Nucleus accumbens (tissue), 56 donors: ENCODE measurements at regions not wholly inside any gene's neighbourhood (a gene's known extent, or its start where the extent isn't known, plus 50 kb on each side); places are given as distances from the start of the nearest gene placed in this dataset.

Experiments
- DNase-seq, 56 donors: peaks; one replicate each; lab custom pipeline; 2025; lab: John Stamatoyannopoulos, UW

DNA sequence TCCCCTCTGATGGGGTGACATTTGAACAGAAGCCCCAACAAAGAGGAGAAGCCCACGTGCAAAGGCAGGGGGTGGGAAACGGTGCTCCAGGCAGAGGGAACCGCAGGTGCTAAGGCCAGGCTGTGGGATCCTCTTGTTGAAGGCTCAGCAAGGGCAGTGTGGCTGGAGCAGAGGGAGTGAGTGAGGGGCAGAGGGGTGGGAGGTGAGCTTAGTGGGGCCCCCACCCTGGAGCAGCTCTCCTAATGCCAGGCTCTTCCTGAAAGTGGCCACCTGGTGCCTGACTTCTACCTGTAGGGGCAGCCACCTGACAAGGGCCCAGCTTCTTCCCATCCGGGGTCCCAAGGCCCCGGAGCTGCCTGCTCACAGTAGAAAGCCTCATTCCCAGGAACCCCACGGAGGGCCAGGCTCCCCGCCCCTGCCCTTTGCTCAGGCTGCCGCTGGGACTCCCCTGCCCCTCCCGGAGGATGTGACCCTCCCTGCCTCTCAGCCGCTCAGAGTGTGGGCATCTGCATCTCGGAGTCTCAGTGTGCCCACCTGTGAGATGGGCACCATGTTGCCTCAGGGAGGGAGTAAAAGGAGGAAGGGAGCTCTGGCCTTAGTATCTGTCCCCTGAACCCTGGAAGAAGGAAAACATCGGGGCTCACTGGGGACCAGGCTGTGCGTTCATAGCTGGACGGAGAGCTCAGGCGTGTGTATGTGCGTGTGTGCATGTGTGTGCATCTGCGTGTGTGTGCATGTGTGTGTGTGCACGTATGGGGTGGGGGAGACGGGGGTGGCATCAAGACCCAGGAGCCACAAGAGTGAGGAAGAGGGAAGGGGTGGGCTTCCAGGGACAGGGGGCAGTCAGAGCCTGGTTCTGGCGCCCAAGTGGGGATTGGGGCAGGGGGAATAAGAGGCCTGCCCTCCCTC lies 119.4 kb downstream of the CEBPB start:
- no peak for DNase-seq

DNA sequence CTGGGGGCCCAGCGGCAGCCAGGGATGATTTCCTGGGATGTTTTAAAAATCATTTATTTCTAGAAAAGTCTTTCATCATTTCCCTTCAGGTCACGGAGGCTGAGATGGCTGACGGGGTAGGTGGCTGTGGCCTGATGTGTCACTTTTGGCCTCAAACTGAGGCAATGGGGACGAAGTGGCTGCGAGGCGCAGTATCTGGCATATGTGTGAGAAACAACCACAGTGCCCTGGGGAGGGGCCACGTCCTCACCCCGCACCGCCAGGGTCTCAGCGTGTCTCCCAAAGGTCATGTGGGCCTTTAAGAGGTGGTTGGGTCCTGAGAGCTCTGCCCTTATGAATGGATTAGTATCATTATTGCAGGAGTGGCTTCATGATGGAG lies 120.0 kb downstream of the CEBPB start:
- no peak for DNase-seq

DNA sequence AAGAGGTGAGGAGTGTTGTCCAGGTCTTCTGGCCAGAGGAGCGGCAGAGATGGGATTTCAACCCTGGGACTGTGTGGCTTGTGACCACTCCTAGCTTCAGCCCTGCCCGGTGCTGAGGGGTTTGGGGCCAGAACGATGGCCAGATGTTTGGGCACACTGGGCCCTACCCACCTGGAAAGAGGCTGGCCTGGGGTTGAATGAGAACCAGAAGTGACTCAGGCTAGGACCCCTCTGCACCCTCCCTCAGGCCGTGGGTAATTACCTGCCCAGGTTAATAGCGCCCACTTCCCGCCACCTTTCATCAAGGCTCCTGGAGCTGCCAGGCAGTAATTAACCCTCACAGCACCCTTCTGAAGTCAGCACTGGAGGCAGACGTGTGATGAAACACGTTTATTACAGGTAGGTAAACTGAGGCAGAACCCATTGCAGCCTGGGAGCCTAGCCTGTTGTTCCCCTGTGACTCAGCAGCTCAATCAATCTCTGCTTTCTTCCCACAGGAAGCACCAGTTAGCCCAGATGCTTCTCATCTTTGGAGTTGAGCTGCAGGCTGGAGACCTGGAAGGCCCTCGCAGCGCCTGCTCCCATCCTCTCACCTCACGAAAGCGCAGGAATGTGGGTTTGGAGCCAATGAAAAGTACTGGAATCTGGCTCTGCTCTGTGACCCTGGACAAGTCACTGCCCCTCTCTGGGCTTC lies 120.8 kb downstream of the CEBPB start:
- no peak for DNase-seq

DNA sequence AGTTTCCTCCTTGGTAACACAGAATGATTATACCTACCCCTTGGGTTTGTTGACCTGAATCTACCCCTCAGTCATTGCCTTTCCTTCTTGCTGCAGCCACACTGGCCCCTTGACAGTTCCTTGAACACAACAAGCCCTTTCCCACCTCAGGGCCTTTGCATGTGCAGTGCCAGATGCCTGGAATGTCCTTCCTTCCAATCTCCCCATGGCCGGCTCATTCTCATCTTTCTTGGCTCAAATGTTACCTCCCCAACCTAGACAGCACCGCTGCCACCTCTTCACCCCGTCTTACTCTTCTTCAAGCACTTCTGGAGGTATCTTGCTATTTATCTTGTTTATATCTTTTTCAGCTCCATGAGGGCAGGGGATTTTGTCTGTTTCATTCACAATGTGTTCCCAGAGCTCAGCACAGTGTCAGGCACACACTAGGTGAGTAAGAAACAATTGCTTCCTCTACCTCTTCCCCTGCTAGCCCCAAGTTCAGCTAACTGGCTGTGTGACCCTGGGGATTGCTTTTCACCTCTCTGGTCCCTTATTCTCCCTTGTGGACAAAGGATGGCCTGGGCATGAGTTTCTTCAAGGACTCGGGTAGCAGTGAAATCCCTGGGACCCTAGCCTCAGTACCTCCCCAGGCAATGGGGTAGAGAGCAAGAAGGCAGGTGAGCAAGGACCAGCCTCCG lies 121.5 kb downstream of the CEBPB start:
- DNase-seq, result no peak

DNA sequence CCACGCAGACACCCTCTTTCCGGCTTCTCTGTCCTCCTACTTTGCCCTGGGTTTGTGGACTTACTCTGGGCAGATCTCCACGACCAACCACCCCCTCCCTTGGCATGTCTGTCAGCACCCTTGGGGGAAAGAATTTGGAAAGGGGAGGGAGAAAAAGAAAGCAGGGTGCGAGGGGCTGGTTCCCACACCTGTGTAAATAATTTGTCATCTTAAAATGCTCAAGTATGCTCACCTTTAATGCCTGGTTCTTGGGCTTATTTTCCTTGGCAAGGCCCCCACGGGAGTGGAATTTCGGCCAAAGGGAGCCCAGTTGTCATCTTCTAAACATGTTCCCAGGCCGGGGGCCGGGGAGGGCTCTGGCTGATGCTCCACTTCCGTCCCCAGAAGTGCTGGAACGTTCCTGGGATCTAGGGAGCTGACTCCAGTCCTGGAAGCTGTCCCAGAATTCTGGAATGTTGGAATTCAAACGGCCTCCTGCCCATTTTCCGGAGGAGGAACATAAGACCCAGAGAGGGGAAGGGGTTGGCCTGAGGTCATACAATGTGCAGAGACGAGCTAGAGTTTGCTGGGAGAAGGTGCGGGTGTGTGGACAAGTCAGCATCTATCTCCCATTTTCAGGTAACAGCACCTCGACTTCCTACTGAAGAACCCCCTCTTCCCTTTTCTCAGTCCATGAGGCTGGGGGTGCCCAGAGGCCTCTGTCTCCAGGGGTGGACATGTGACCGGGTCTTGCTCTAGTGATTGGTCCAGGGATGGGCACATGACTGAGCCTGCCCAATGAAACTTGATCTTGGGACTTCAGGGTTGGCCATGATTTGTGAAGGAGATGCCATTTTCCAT lies 122.3 kb downstream of the CEBPB start:
- no peak for DNase-seq

DNA sequence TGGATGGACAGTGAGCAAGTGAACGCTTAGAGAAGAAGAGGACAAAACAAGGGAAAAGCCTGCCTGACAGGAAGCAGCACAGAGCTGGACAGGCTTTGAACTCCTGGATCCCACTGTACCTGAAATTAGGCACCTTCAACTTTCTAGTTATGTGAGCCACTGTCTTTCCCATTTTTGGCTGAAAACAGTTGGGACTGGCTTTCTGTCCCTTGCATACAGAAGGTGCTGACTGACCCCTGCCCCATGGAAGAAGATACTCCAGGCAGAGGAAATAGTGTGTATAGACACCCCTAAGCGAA lies 122.8 kb downstream of the CEBPB start:
- no peak for DNase-seq

DNA sequence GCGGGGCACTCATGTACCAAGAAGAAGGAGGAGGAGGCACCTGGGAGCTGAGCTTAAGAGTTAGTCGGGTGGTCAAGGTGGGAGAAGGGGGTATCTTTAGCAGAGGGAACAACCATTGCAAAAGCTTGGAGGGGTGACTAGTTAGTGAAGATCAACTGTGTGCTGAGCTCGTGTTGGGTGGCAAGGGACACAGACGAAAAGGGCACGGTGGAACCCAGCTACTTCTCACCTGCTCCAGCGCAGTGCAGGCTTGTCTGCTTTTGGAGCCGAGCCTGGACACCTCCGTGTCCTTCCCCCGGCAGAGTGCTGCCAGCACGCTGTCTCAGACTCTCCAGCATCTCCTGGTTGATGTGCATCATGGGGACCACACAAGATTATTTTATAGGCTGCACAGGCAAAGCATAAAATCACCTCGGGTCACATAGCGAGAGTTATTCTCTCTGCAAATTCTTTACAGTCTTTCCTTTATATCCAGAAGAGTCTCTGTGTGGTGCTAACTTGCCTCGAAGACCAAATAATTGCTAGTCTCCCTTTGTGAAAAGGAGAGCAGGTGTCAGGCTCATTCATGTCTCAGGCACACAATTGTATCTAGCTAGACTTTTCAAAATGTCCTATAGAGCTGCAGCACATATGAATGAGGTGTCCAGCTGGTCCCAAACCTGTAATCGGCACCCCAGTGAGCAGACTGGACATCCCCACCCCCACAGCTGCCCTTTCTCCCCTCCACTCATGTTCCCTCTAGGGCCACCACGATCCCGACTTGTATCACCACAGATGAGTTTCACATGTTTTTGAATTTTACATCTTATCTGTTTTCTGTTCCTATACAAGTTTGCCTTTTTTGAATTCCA lies 123.4 kb downstream of the CEBPB start:
- no peak for DNase-seq

DNA sequence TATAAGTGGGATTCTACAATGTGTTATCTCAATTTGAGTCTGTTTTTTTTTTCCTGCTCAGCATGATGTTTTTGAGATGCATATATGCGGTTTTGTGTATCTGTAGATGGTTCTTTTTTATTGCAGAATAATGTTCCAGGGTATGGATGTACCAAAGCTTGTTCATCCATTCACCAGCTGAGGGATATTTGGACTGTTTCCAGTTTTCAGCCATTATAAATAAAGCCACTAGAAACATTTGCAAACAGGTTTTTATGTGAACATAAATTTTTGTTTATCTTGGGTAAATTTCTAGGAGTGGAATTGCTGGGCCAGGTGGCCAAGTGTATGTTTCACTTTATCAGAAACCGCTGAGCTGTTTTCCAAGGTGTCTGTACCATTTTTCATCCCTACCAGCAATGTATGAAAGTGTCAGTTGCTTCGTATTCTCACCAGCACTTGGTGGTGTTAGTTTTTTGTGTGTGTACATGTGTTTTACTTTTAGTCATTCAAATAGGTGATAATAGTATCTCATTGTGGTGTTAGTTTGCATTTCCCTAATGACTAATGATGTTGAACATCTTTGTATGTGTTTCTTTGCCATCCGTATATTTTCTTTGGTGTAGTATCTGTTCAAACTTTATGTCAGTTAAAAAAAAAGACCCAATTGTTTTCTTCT lies 124.2 kb downstream of the CEBPB start:
- DNase-seq, result no peak

DNA sequence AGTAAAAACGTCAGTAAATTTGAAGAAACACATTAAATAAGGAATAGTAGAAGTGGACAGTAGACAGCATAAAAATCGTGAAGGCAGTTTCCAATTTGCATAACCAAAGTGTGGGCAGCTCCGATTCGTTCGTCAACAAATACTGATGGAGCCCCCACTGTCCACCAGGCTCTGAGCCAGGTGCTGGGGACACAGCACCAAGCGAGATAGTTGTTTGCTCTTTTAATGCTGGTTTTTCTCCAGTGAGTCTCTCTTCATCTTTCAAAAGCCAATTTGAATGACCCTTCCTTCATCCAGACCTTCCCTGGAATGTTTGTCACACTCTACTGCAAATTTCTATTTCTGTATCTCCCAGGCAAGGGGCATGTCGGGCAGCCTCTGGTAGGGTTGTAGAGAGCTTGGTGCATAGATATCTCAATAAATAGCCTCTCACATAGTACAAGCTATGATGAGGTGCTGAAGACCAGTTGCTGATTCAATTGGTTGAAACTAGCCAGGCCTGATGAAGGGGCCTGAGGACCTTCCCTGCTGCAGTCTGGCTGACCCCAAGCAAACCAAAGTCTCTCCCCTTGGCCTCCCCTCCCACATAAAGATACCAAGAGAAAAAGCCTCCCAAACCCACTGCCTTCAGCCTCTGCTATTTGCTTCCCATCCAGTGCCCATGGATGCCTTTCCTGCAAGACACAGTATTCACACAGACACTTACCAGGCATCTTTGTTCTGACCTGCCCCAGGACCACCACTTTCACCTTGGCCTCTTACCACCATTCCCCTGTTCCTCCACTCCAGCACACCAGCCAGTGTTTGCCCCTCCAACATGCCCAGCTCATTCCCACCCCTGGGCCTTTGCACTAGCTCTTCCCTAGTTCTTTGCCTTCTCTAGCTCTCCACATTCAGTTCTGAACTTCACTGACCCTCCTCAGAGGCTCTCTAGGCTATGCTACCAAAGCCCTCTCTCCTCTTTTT lies 125.2 kb downstream of the CEBPB start:
- no peak for DNase-seq

DNA sequence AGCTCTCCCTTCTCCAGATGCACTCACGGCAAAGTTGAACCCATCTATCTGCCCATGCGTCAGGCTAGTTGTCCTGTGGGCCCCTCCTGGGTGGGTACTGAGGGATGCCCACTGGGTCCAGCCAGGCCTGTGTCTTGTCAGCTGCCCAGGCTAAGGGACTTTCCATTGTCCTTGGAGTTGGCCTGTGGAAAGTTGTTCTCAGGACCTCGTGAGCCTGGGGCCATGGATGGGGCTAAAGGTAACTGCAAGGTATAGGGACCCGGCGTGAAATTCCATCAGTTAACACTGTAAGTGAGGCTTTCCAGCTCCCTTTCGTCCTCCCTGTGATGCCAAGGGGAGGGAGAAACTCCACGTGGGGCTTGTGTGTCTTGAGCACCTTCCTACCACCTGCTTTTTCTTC lies 126.5 kb downstream of the CEBPB start:
- DNase-seq, result no peak

DNA sequence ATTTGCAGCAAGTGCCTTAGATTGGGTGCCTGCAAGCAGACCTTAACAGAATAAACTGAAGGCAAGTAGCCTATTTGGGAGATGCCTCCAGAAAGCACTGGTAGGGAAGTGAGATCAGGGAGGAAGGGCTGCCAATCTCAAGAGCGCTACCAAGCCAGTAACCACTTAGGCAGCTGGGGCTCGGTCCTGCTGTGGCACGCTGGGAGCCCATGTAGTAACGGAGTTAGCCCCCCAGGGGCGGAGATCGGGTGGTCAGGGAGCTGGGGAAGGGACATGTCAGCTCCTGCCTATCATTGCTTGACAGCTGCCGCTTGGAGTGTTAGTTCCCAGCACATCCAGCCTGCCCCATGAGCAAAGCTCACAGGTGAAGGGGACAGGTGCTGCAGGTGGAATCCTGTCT lies 127.0 kb downstream of the CEBPB start:
- no peak for DNase-seq

DNA sequence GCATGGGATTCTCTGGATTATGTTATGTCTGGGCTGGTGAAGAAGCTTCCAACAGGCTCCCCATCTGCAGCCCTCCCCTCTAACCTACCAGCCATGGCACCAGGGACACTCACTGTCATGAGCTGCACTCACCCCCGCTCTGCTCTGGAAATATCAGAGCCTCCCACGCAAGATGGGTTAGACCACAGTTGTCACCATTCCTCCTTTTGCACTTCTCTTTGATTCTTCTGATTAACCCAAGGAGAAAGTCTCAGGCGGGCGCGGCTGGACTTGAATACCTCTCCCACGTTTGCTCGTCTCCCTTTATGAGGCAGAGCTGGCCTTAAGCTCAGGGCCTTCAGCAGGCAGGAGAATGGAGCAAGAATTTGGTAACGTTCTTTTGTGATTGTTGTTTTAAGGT lies 128.1 kb downstream of the CEBPB start:
- DNase-seq, result no peak

DNA sequence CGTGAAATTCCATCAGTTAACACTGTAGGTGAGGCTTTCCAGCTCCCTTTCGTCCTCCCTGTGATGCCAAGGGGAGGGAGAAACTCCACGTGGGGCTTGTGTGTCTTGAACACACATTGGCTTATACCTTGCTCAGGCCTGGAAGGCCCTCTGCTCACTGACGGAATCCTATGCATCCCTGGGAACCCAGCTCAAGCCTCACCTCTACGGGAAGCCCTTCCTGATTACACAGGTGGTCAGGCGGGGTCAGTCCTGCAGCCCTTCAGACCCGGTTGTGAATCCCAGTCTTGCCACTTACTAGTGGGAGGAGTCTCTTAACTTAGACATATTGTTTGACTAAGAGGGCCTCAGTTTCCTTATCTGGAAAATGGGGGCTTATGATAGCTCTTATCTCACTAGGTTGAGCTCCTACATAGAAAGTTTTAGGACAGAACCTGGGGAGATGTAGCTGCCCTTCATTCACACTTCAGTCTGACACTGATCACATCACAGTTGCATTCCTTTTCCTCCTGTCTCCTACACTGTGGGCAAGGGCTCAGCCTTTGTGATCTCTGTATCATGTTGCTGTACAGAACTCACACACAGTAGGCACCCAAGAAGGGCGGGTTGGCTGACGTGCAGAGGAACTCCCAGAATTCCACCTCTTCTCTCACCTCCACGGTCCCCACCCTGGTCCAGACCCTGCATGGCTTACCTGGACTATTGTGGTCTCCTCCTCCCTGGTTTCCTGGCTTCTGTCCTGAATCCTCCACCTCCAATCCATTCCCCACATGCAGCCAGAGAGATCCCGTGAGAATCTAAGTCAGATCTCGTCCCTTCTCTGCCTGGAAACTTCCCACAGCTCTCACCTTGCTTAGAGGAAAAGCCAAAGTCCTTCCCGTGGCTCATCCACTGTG lies 129.6 kb downstream of the CEBPB start:
- DNase-seq, result no peak

DNA sequence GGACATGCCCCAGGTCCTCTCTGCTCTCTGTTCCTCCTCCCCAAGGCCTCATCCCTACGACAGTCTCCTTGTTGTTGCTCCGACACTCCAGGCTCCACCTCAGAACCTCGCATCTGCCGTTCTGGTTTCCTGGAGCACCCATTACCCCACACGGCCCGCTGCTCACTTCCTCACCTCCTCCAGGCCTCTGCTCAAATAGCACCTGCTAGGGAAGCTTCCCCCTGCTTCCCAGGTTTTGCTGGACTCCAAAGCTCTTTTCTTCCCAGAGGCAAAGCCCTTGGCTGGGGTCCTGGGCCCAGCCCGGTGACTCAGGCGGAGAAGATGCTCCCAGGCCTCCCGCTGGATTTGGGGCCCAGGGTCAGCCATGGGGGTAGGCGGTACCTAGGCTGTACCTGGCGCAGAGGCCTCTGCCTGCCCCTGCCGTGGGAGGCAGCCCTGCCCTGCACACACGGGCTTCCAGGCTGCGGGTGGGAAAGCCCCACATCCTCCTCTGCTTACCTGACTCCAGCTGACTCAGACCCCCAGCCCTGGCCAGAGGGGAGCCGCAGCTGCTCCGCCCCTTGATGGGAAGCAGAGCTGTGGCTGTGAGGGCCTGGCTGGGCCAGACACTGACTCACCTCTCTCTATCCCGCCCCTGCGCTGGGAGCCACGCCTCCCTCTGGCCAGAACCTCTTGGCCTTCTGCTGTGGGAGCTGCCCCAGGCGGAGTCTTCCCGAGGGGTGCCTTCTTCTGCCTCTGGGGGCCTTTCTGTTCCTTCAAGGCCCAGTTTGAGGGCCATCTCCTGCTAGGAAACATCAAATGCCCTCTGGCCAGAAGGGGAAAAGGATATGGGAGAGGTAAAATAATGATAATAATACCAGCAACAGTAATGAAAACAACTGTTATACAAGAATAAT lies 130.5 kb downstream of the CEBPB start:
- peak in 1 of 56 donors; percentile 38 for DNase-seq

DNA sequence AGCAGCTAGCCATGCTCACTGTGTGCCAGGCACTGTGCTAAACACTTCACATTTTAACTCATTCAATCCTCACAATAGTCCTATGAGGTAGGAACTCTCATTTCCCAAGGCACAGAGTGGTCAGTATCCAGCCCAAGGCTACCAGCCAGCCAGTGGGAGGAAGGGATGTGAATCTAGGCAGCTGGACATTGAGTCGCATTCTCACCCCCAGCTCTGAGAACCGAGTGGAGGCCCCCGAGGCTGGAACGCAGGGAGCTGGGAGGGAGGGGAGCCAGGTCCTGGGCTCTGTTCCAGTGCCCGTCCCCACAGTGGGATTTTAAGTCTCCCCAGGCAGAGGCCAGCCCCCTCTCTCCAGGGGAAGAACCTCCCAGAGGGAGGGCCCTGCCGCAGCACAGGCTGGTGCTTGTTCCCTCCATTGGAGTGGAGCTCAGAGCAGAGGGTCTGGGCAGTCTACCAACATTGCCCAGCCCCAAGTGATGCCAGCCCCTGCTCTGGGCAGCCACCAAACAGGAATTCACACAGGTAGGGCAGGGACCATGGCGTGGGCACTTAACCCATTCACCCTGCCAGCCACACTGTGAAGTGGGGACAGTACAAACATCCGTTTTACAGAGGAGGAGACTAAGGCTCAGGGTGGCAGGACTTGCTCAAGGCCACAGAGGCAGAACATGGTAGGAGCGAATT lies 131.3 kb downstream of the CEBPB start:
- DNase-seq, result peak in 3 of 56 donors; percentile 13 to 42 (median 31)
